ACC112 (cell line): ENCODE measurements at regions not wholly inside any gene's neighbourhood (a gene's known extent, or its start where the extent isn't known, plus 50 kb on each side); places are given as distances from the start of the nearest gene placed in this dataset.

Experiments
- H2AFZ ChIP-seq: fragments of 200-600 bp; sonication (generic); one replicate; pipeline ENCODE4 v1.6.0; 2017; ENCODE audit warnings: antibody characterized with exemption, low read length; ENCODE audit not compliant: unreplicated experiment
- H3K27ac ChIP-seq: fragments of 200-600 bp; sonication (generic); 2 replicates; pipeline ENCODE4 v1.5.1; 2014; ENCODE audit warnings: low read depth, mild to moderate bottlenecking, antibody characterized with exemption, low read length, moderate library complexity
- H3K27me3 ChIP-seq: fragments of 200-600 bp; sonication (generic); 2 replicates; pipeline ENCODE4 v1.6.1; 2014; ENCODE audit warnings: mild to moderate bottlenecking, antibody characterized with exemption, low read length, moderate library complexity, mixed read lengths; ENCODE audit not compliant: insufficient read depth
- H3K36me3 ChIP-seq: fragments of 200-600 bp; sonication (generic); 2 replicates; pipeline ENCODE4 v1.6.1; 2016; ENCODE audit warnings: mild to moderate bottlenecking, antibody characterized with exemption, low read length, moderate library complexity, mixed read lengths; ENCODE audit not compliant: insufficient read depth
- H3K4me1 ChIP-seq: fragments of 200-600 bp; sonication (generic); one replicate; pipeline ENCODE4 v1.6.1; 2016; ENCODE audit warnings: low read length, mixed read lengths; ENCODE audit not compliant: insufficient read depth, unreplicated experiment, control insufficient read depth
- H3K4me3 ChIP-seq: fragments of 200-600 bp; sonication (generic); 2 replicates; pipeline ENCODE4 v1.5.1; 2014; ENCODE audit warnings: mild to moderate bottlenecking, low read depth, low read length
- H3K79me2 ChIP-seq: fragments of 200-600 bp; sonication (generic); one replicate; pipeline ENCODE4 v1.6.0; 2016; ENCODE audit warnings: low read length; ENCODE audit not compliant: control insufficient read depth, unreplicated experiment, insufficient read depth

DNA sequence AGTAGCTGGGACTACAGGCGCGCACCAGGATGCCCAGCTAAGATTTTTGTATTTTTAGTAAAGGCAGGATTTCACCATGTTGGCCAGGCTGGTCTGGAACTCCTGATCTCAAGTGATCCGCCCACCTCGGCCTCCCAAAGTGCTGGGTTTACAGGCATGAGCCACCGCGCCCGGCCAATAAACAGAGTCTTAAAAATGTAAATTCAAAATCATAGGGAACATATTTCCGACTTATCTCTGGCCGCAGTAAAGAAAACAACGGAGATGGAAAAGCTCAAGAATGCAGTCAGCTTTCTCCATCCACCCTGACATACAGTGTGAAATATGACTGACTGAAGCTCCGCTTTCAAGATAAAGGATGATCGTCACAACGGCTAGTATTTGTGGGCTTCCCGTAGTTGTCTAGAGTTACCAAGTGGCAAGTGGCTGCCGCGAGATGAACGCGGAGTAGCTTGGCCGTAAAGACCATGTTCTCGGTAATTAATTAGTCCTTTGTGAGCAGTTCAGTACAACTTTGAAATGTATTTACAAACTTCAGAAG, 495.1 kb upstream of the FAT1 start:
- H2AFZ ChIP-seq, result no peak overlapping the region
- H3K4me3 ChIP-seq, result no peak overlapping the region
- H3K79me2 ChIP-seq, result no peaks in the 10 kb centered on the region
- H3K27ac ChIP-seq, result no peak overlapping the region
- no peaks in the 10 kb centered on the region for H3K4me1 ChIP-seq
- H3K36me3 ChIP-seq, result no peaks in the 10 kb centered on the region
- H3K27me3 ChIP-seq, result no peaks in the 10 kb centered on the region

DNA sequence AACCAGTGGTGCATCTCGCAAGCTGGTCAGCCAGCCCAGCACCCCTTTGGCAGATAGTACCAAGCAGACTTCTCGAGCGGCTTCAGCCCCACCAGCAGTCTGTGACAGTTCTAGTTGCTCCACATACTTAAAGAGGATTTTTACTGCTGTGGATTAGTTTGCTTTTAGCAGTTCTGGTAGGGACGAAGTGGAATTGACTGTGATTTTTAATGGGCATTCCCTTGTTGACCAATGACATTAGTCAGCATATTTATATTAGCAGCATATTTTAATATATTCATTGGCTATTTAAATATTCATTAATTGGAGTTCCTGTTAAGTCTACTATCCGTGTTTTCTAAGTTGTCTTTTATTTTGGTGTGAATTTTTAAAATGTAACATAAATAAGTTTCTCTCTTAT, 500.9 kb upstream of the FAT1 start:
- no peaks in the 10 kb centered on the region for H3K36me3 ChIP-seq
- H3K4me3 ChIP-seq, result no peak overlapping the region
- no peaks in the 10 kb centered on the region for H3K79me2 ChIP-seq

DNA sequence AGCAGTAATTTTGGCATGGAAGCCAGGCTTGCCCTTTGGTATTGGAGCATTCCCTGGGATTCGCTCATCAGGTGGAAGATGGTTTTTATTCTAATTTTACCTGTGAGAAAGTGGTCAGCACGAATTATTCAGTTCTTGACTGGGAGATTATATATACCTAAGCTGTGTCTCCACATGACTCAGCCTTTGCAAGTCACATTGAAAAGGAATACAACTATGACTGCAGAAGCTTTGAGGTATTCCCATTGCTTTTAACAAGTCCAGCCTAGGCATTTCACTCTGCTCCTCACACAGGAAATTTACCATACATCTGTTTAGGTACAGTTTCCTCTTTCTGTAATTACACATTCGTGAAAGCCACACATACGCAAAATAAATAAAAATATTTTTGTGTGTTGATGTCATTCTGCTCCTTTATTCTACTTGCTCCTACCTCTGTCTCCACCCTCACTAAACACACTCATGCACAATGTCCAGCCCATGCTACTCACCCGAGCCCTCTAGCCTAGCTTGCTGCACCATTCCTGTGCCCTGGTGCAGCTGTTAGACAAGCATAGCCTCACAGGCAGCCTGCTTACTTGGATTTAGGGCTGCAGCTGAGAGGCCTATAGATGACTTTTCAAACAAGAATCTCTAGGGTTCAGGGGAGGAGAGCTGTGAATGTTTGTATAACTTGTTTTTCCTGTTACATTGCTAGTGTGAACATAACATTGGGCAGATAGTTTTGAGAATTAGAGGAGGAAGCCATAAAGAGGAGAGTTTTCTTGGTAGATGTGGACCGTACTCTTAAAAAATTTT, 504.4 kb upstream of the FAT1 start:
- H3K4me1 ChIP-seq, result no peaks in the 10 kb centered on the region
- no peak overlapping the region for H2AFZ ChIP-seq
- H3K36me3 ChIP-seq, result no peaks in the 10 kb centered on the region
- H3K27me3 ChIP-seq, result no peaks in the 10 kb centered on the region
- no peak overlapping the region for H3K27ac ChIP-seq
- no peaks in the 10 kb centered on the region for H3K79me2 ChIP-seq
- no peak overlapping the region for H3K4me3 ChIP-seq

More for the DNA sequence above, 500.9 kb upstream of the FAT1 start:
- no peak overlapping the region for H3K27ac ChIP-seq
- H3K27me3 ChIP-seq, result no peaks in the 10 kb centered on the region
- H3K4me1 ChIP-seq, result no peaks in the 10 kb centered on the region
- H2AFZ ChIP-seq, result no peak overlapping the region

DNA sequence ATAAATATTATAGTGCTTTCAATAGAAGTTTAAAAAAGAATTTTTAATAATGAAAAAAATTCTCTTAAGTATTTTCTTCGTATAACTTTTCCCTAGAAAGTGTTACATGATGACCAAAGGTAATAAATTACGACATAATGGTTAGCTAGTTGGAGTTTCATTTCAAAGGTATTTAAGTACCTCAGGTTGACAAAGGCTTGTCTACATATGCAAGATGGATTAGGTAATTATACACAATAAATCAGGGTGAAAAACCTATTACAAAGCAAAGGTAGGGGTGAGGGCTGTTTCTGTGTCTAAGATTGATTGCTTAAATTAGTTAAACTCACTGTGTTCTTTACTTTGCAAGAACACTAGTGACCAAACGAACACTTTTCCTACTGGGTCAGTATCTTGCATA, 508.5 kb upstream of the FAT1 start:
- H3K27ac ChIP-seq, result no peak overlapping the region
- H3K79me2 ChIP-seq, result no peaks in the 10 kb centered on the region
- H3K36me3 ChIP-seq, result no peaks in the 10 kb centered on the region
- no peaks in the 10 kb centered on the region for H3K27me3 ChIP-seq
- H2AFZ ChIP-seq, result no peak overlapping the region
- H3K4me1 ChIP-seq, result no peaks in the 10 kb centered on the region
- no peak overlapping the region for H3K4me3 ChIP-seq

DNA sequence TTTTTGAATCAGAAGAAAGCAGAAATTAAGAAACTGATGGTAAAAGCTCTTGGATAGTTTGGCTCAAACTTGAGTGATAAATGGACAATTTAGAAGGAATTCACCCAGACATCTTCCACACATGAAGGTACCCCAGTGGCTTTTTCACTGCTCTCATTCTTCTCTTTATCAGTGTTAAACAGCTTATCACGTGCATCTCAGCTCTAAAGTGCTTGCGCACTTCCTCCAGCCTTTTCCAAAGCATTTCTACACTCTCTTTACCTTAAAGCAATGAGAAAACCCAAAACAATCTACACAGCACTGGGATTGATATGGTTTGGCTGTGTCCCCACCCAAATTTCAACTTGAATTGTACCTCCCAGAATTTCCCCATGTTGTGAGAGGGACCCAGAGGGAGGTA, 509.1 kb upstream of the FAT1 start:
- Histone ChIP-seq H2AFZ (no peak overlapping the region), H3K4me1 (no peaks in the 10 kb centered on the region), H3K27me3 (no peaks in the 10 kb centered on the region), H3K79me2 (no peaks in the 10 kb centered on the region), H3K4me3 (no peak overlapping the region), H3K36me3 (no peaks in the 10 kb centered on the region), H3K27ac (no peak overlapping the region)

DNA sequence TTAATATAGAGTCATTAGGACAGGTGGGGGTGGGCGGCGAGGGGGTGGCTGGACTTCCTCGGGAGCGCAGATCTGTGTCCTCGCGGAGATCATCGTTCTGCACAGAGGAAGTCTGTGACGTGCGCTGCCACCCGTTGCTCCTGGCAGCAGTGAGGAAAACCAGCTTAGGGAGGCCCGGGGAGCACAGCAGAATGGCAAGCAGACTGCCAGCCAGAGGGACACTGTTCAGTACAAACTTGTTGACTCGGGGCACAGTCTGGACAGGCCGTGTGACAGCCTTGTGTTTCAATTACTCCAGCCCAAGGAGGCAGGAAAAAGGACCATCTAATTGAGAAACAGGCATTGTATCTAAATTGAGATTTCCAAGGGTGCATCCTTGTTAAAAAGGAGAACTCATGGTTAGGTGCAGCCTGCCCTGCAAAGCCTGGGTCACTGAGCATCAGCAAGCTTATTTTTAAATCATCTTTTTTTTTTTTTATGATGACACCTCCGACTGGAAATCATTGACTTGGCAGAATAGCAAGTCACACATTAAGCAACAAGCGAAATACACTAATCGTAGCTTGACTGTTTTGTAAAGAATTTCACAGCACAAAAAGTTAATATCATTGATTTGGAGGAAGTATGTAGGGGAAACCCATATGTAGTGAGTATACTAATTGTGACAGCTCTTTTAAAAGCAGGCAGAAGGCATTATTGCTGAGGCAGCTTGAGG, 512.0 kb upstream of the FAT1 start:
- H3K79me2 ChIP-seq, result no peaks in the 10 kb centered on the region
- H2AFZ ChIP-seq, result no peak overlapping the region
- no peak overlapping the region for H3K4me3 ChIP-seq
- no peaks in the 10 kb centered on the region for H3K36me3 ChIP-seq
- H3K4me1 ChIP-seq, result no peaks in the 10 kb centered on the region
- H3K27ac ChIP-seq, result no peak overlapping the region
- H3K27me3 ChIP-seq, result no peaks in the 10 kb centered on the region

DNA sequence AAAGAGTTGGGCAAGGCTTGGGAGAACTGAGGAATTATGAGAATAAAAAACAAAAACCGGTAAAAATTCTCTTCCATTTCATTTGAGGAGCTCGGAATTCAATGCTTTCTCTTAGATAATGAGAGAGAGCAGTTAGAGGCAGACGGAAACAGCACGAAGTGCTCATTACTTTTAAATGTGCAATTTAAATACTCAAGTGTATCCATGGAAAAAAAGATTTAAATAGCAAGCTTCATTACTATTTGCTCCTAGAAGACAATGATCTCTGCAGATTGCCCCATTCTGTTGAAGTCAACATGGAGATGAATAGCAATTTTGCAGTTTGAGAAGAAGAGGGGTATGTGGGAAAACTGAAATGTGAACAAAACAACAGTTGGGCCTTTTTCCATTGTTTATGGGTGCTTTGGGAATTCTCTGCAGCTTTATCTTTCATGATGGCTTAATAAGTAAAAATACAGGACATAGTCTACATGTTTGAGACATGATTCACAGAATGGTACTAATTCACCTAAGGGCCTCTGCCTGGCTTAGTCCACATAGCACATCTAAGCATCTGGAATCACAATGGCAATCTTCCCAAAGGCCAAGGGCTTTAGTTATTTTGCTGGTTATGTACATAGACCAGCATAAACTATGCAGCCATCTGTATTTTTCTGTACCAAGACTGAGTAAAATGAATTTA, 512.7 kb upstream of the FAT1 start:
- Histone ChIP-seq H3K4me1 (no peaks in the 10 kb centered on the region), H3K79me2 (no peaks in the 10 kb centered on the region), H2AFZ (no peak overlapping the region), H3K36me3 (no peaks in the 10 kb centered on the region), H3K27ac (no peak overlapping the region), H3K4me3 (no peak overlapping the region), H3K27me3 (no peaks in the 10 kb centered on the region)

DNA sequence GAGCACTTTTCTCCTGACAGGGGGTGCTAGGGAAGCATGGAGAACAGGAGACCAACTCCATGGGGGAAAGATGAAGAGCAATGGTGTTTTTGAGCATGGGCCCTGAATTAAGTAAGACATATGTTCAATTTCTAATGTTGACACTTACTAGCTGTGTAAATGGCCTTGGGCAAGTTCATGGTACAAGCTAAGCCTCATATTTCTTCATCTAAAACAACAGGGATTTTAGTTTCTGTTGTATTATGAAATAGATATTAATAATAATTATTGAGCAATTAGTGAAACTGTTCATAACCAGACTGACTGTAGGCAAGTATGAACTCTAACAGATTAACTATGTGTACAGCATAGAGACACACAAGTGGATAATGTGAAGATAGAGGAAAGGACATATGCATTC, 515.0 kb upstream of the FAT1 start:
- Histone ChIP-seq H3K4me1 (no peaks in the 10 kb centered on the region), H3K79me2 (no peaks in the 10 kb centered on the region), H2AFZ (no peak overlapping the region), H3K27me3 (no peaks in the 10 kb centered on the region), H3K4me3 (no peak overlapping the region), H3K36me3 (no peaks in the 10 kb centered on the region), H3K27ac (no peak overlapping the region)

DNA sequence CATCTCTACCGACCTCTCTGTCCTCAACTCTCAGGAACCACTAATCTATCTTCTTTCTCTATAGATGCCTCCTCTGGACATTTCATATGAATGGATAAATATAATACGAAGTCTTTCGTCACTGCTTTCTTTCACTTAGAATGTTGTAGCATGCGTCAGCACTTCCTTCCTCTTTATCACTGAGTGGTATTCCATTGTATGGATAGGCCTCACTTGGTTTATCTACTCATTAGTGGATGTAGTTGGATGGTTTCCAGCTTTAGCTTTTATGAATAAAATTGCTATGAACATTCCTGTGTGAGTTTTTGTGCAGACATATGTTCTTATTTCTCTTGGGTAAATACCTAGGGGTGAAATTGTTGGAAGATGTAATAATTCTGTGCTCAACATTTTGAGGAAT, 528.2 kb upstream of the FAT1 start:
- Histone ChIP-seq H3K4me3 (no peak overlapping the region), H2AFZ (no peak overlapping the region), H3K79me2 (no peaks in the 10 kb centered on the region), H3K27me3 (no peaks in the 10 kb centered on the region), H3K4me1 (no peaks in the 10 kb centered on the region), H3K27ac (no peak overlapping the region), H3K36me3 (no peaks in the 10 kb centered on the region)

DNA sequence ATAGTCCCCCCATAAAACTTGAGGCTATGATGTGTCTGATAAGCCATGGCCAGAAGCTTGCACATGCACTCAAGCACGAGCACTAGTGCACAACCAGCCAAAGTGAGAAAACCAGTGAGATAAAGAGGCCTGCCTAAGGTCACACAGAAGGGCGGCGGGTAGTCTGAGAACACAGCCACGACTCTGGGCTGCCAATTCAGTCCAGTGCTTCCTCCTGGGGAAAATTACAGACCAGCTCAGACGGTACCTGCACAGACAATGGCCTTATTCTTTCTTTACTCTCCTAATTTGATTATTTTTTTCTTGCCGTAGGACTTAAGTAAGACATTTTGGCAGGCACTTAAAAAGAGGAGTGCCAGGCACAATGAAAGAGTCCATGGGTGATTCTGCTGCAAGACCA, 533.2 kb upstream of the FAT1 start:
- Histone ChIP-seq H3K79me2 (no peaks in the 10 kb centered on the region), H3K27ac (no peak overlapping the region), H2AFZ (no peak overlapping the region), H3K36me3 (no peaks in the 10 kb centered on the region), H3K4me3 (no peak overlapping the region), H3K4me1 (no peaks in the 10 kb centered on the region), H3K27me3 (no peaks in the 10 kb centered on the region)
